GM19455 (cell line): ENCODE measurements at regions not wholly inside any gene's neighbourhood (a gene's known extent, or its start where the extent isn't known, plus 50 kb on each side); places are given as distances from the start of the nearest gene placed in this dataset.

Source experiments
- ATAC-seq: cut with Tn5 transposase; IDR thresholded peaks from one replicate; pipeline ENCODE4 v1.9.1; 2021; ENCODE audit not compliant: unreplicated experiment

DNA sequence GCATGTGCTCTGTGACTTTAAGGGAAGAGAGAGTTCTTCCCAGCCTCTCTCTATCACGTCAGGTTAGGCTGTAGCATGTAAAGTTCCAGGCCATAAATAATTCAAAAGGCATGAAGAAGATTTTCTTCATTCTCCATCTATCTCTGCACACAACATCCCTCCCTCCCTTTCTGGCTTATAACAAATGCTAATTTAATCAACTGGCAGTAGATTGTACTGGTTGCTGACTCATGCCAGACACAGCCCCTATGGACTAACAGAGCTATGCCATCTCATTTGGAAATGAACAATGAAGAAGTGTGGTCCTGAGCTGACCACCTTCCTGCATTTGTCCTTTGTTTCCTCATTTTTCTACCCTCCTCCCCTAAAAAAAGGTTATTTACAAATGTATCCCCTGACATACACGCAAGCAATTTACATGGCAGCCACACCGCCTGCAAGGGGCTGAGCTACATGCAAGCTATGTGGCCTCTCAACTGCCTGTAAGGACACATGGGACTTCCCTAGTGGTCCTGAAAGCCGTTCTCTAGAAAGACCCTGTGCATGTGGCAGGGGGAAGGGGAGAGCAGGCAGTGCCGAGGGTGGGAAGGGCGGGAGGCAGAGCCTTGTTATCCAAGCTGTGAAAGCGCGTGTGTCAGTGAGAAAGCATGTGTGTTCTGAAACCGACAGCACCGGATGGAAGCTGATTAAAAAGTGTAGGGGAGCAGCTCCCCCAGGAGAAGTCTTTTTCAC is 90.9 kb upstream of the KLF7 start:
- ATAC-seq, result no peak

DNA sequence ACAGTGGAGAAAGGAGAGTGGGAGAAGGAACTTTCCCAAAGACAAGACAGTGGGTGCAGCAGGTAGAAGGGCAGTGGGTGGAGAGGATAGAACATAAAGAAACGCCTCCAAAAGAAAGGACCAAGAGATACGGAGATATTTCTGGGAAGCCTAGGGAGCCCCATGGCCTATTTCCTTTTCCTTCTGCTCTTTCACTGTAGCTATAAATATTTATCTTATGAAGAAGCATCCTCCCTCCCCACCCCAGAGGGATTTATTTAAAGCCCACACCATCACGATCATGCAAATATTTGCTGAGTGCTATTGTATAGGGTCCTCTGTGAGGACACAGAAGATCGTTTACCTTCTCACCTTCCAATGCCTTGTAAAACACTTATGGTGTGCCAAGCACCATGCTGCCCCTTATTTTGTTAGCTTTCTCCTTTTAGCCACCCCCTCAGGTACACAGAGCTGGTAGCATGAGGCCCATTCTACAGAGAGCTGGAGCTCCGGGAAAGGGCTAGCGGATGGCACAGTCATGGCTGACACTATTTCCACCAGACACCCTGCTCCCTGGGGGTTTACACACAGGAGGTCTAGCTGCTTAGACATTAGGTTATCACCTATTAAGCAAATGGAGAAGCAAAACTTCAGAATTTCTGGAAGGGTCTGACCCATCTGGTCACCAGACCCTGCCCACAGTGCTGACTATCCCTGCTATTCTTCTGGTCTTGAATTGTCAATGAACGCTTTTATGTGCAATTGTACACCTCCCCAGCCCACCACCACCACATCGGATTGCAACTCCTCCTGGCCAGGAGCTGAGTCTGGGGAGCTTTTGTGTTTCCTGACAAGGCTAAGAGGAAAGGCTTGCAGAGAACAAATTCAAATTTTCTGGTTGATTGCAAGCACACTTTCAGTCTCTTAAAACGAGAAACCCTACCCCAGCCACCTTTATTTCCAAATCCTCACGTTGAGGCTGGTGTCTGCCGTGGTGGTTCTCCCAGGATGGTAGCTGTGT is 91.8 kb upstream of the KLF7 start:
- ATAC-seq, result no peak

DNA sequence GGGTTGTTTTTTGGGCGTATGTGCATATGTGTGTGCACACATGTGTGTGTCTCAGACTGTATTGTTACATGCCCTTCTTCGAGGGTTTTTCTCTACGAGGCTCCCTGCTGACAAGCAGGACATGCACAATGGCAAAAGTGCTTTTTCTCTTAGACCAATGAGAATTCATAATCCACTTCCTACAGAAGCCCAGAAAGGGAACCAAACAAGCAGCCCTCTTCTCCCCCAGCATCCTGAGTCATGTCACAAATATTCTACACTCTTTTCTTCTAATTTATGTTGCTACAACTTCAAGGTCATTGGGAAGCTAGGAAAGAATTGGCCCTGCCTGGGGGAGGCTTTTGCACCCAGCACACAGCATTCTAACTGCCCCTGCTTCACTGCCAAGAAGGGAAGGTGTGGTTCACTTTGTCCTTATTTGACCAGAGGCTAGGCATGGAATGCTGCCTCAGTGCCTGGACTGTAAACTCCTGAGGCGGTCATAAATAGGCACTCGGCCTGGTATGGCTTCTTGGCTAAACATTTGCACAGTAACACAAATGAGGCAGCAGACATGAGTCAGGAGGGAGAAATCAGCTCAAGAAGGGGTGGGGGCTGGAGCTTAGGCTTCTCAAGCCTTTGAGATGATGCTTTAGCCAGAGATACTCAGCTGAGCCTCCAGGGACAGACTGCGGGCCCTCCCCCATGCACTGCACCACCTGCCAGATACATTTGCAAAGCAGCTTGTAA is 92.7 kb upstream of the KLF7 start:
- ATAC-seq, result no peak

DNA sequence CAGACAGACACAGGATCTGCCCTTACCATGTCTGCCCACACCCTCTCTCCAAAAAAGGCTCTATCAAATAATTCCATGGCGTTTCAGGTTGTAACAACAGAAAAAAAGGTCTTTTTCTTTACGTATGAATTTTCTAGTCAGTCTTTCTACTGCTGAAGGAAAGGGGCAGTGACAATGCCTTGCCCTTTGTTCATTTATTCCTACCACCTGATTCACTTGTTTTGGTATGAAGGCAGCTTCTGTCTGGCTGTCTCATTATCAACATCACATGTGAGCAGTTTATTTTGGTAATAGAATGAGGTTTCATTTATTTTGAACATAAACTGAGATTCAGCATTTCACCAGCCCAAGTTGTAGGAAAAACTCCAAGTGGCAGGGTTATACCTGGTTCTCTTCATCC is 94.3 kb upstream of the KLF7 start:
- ATAC-seq, result no peak

DNA sequence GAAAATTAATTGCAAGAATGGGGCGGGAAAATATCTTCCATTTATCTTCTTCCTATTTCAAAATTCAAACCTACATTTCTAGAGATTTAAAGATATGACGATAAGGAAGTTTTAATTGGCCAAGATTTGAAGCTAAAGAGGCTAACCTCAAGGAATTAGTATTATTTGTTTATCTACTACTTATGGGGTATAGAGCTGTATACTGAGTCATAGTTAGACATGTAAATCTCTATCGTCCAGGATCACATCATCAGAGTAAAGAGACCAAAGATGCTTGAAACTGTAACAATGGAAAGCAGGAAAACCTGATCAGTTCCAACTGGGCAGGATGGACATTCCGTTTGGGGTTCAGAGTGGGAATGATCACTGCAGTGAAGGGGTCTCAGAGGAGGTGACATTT is 95.2 kb upstream of the KLF7 start:
- ATAC-seq, result no peak

DNA sequence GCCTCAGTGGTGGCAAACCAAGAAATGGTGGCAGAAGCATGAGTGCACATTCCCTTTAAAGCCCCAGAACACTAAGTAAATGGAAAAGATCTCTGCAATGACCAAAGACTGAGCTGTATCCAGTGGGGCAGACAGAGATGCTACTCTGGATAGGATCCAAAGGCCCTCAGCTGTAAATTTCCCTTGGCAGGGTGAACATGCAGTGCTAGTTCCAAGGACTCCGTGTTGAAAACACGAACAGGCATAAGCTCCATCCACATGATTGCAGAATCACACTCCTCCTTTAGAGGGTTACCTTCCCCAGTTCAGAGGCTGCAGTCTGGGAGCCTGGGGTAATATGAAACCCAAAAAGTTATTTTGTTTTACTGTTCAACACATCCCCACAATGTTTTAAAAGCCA is 98.6 kb upstream of the KLF7 start:
- ATAC-seq, result no peak

DNA sequence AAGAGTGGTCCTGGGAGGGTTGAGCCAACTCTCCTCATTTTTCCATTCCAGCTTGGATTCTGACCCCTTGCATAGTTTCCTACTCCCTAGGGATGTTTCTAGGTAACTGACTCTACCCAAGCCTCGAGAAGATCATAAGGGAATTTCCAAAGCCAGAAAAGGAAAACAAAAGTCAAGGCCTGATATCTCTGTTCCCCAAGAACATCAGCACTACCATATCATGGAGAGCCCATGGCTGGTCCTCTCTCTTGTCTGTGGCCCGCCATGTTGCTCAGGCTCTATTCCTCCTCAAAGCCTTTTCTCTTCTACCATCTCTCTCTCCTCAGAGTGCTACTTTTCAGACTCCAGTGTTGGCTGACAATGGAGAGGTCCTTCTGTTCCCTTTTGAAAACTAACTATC is 99.6 kb upstream of the KLF7 start:
- ATAC-seq, result no peak

DNA sequence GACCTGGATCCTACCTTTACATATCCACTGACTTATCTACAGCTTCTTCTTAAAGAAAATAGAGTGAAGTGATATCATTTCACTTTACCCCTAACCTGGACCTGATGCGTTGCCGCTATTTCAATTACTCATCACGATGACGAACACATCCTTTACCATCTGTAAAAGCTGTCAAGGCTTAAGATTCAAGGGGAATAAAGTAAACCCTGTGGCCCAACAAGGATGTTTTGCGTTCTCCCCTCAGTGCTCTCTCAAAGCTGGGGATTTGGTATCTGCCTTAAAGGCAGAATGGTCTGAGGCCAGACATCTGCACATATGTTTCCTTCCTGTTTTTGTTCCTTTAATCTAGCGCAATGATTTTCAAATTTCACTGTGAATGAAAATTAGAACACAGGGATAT is 100.1 kb upstream of the KLF7 start:
- ATAC-seq, result no peak

DNA sequence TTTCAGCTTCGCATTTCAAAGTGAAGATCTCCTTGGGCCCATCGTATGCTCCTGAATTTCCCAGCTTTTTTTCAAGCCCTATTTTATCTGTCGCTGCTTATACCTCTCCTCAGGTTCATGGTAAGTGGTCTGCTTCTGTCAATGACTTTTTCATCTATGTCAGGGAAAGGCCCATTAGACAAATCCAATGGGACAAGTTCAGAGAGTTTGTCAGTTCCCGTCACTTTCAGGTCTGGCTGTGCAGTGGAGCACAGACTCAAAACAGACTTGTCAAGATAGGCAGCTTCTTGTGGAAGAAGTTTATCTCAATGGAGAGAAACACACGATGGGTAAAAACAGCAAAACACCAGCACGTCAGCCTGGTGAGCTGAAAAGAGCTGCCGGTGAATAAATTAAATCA is 100.9 kb upstream of the KLF7 start:
- no peak for ATAC-seq

DNA sequence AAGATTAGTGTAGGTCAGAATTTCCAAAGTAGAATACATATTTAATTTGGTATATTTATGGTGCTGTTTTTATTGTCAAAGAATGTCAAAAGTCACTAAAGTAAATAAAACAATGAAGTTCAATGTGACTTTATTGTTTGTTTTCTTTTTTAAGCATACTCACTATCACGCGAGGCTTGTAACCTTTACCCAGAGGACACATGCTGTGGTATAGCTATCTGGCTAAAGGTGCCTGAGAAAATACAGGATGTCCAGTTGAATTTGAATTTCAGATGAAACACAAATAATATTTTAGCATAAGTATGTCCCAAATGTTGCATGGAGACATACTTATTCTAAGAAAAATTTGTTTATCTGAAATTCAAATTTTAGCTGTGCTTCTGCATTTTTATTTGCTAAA is 103.3 kb upstream of the KLF7 start:
- ATAC-seq, result no peak

DNA sequence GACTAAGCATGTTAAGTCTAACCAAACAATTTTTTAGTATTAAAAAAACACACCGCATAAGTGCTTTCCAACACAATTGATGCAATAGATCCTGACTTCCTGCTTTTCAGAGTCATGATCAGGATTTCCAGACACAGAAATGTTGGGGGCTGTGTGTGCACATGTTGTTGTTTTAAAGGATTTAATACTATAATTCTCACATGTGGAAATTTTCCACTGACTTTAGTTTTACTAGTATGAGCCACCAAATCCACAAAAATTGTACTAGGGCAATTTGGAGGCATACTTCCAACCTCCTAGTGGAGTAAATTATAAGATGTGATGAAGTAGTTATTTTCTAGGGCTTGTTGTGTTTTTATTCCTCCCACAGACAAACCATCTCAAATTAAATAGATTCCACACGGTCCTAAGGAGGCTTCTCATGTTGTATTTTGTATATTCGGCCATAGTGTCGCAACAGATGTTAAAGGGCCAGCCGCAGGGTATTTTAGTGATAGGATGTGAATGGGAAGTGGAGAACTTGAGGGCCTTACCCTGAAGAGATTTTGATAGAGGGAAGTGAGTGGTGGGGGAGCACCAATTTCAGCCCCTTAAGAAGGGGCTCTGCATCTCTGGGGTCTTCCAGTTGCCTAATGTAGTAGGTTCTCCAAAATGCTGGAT is 108.9 kb upstream of the KLF7 start:
- ATAC-seq, result no peak

DNA sequence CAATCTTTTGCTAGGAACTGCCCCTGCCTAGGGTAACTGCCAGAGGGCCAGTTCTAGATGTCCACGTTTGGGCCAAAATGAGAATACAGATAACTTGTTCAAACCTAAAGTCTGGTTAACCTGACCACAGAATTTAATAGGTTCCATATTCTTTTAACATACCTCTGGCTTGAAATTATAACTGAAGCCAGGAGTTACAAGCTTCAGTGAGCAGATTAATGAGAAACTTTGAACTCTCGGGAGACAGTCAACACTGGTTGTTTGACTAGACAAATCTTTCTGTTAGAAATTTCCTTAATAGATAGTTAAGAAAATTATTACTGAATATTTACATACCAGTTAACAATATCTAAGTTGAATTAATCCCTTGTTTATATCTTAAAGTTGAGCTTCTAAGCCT is 110.0 kb upstream of the KLF7 start:
- no peak for ATAC-seq

DNA sequence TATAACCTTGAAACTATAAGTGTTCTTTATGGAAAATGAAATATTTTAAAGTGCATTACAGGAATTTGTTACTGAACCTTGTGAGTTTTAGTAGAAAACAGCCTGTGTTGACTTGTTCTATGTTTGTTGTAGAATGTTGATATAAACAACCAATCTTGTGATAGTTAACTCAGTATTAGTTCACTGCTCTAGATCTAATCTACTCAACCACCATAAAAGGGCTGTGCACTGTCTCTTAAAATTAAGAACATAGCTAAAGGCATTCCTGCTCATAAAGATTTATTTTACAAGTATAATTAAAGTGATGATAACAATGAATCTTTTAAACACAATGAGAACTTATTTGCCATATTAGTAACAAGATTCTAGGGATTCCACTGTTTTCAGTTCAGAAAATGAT is 110.5 kb upstream of the KLF7 start:
- ATAC-seq, result no peak

DNA sequence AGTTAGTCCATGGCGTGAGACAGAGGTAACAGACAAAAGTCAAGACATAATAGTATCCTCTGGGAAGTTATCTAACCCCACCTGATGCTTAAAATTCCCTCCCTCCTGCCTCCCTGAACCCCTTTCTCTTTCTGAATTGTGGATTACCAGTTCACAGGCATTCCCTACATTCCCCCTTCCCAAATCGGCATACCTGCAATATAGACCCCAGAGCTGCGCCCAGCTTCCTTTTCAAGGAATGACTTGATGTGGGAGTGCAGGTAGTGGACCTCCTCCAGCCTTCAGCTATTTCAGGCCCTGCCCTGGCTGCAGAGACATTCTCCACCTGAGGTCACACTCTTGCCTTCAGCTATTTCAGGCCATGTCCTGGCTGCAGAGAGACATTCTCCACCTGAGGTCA is 111.1 kb upstream of the KLF7 start:
- ATAC-seq, result no peak

DNA sequence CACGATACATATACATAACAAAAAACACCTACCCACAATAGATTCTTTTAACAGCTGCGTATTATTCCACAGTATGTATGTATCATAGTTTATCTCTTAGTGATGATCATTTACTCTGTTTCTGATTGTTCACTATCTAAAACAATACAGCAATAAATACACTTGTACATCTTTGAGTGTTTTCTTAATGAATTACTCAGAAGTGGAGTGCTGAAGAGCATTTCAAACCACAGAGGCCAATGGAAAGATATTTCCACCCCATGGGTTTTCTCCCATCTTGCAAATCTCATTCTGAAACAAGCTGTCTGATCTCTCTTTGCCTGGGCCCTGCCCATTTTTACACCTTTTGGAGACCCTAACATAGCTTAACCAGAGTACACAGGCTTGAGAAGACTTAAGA is 113.8 kb upstream of the KLF7 start:
- no peak for ATAC-seq

DNA sequence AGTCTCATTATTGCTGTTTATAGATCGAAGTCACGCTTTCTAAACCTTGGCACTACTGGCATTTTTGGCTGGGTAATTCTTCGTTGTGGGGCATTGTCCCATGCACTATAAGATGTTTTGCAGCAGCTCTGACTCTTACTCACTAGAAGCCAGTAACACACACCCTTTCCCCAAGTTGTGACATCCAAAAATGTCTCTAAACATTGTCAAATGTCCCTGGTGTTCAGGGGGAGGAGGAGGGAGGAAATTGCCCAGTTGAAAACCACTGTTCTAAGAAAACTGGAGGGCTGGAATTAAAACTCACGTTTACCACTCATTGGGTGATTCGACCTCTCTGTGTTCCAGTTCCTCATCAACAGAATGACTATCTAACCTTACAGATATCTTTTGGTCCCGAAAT is 115.7 kb upstream of the KLF7 start:
- no peak for ATAC-seq

DNA sequence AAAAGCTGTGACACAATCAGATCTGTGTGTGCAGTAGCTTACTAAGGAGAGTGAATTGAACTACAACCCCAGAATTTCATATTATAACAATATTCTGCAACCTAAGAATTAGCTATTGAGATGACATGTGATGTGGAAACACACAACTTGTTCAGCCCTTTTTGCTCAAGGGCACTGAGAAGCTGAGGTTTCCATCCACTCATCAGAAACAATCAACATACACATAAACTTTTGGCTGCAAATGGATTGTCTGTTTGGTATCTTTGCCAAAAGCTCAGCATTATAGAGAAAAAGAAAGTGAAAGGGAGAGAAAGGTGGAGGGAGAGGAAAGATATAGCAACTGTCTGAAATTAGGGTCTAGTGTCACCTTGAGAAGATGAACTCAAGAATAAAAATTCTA is 117.2 kb upstream of the KLF7 start:
- ATAC-seq, result no peak

DNA sequence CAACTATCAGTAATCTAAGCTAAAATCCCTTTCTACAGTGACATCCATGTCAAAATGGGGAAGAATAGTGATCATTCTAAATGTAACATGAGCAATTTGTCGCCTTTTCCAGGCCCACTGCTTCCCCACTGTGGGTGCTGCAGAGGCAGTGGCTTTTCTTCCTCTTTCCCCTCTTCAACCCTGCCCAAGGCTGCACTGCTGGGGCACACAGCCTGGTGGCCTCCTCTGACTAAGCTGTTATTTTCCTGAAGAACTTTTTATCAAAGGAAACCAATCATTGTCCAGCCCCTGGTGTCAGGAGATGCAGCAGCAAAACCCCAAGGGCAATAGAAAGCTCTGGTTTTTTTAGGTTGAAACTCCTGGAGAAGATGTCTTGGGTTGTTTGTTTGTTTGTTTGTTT is 117.6 kb upstream of the KLF7 start:
- ATAC-seq, result no peak

DNA sequence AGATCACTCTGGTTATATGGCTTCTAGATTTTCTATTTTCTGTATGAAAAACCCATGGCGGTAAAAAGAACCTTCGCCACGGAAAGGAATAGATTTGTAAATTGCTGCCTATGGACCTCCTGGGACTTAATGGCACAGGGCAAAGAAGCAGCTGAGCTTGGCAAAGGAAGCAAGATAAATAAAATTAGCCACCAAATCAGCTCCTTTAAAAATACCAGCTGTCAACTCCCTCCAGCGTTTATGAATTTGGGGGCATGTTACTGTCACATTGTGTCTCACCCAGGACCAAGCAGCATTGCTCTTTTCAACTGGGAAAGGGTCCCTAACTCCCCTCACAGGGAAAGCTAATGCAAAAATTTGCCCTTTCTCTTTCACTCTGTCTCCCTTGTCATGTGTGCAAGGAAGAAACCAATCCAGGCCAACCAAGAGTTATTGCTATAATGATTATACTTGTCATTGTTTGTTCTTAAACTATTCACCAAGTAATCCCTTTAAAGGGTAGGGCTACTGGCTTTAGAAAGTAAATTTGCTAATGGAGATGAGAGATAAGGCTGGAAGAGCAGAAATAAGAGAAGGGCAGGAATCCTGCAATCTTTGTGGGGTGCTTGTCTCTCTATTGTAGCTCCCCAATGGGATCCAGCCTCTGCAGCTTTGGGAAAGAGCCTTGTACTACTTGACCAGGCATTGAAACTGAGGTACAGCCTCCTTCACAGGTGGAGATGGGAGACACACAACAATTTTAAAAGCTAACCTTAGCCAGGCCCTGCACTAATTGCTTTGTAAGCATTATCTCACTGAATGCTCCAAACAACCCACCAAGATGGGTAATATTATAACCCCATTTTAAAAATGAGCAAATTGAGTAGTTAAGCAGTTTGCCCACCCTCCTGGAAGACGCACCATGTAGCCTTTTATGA is 119.1 kb upstream of the KLF7 start:
- no peak for ATAC-seq

DNA sequence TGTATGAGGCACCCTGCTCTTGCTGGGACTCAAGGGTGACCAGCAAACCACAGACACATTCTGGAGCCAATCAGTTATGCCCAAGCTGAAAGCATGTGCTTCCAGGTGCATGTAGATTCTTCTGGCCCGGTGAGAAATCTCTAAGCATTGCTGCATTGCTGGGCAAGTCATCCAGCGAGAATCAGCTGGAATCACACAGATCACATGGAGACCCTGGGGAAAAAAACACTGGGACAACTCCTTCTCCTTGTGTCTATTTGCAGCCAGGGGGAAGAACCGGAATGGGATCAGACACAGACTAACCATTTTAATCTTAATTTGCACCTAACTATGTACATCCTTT is 119.7 kb upstream of the KLF7 start:
- ATAC-seq, result no peak
